Activated T-helper 1 cell treated with anti-CD3 and anti-CD28 coated beads, Interleukin-12 subunit alpha, Interleukin-12 subunit beta, Interleukin-2, Interleukin-4 antibody, amounts not matched to agents 30 ng/mL and 10 ng/mL and 1 ng/mL, durations not matched to agents 14 hours and 24 hours and 36 hours (primary cell): ENCODE measurements at regions not wholly inside any gene's neighbourhood (a gene's known extent, or its start where the extent isn't known, plus 50 kb on each side); places are given as distances from the start of the nearest gene placed in this dataset.
A peak's percentile ranks its signal among the peaks of the same experiment; 100 is the strongest.
"Not testable (repeated sequence)": the region's sequence is repeated elsewhere in the genome, so short reads cannot be mapped to it uniquely, and the experiment has no call there.

Source experiments
- DNase-seq: peaks from one replicate; pipeline ENCODE4 v3.0.0; 2021; ENCODE audit warnings: low spot score
- H3K27ac Mint-ChIP-seq: one replicate; pipeline ENCODE4 v1.8.0; 2021; ENCODE audit warnings: mild to moderate bottlenecking, mixed read lengths
- H3K27me3 Mint-ChIP-seq: one replicate; pipeline ENCODE4 v1.8.0; 2022; ENCODE audit warnings: mild to moderate bottlenecking, moderate library complexity, mixed read lengths; ENCODE audit not compliant: insufficient read depth
- H3K36me3 Mint-ChIP-seq: one replicate; pipeline ENCODE4 v1.8.0; 2021; ENCODE audit warnings: low read depth, mixed read lengths
- H3K4me1 Mint-ChIP-seq: one replicate; pipeline ENCODE4 v1.8.0; 2021; ENCODE audit warnings: low read depth, mixed read lengths
- H3K4me3 Mint-ChIP-seq: one replicate; pipeline ENCODE4 v1.8.0; 2021; ENCODE audit warnings: mild to moderate bottlenecking, moderate library complexity, mixed read lengths
- H3K9me3 Mint-ChIP-seq: one replicate; pipeline ENCODE4 v1.8.0; 2021; ENCODE audit warnings: mixed read lengths
- intact Hi-C: fragments of 100-400 bp; cut with micrococcal nuclease; formaldehyde crosslinking; loops from one replicate; pipeline ENCODE4 v1.15.1; 2024

GRCh38 chr2:196516564-196516963, 123.0 kb upstream of the CCDC150 start:
- no peaks in the 10 kb centered on the region for H3K9me3 Mint-ChIP-seq
- H3K4me3 Mint-ChIP-seq, result no peak overlapping the region
- no peaks in the 10 kb centered on the region for H3K36me3 Mint-ChIP-seq
- peaks cover 14% of the 10 kb centered on the region for H3K27me3 Mint-ChIP-seq
- intact Hi-C loops, result no loop called here
- H3K4me1 Mint-ChIP-seq, result no peaks in the 10 kb centered on the region
- no peak overlapping the region for H3K27ac Mint-ChIP-seq
- DNase-seq, result no peak

- Mint-ChIP-seq H3K4me3 (no peak overlapping the region), H3K27me3 (peaks cover 14% of the 10 kb centered on the region), H3K27ac (no peak overlapping the region), H3K4me1 (no peaks in the 10 kb centered on the region), H3K9me3 (no peaks in the 10 kb centered on the region), H3K36me3 (no peaks in the 10 kb centered on the region)
- DNase-seq, result no peak
- intact Hi-C loops, result no loop called here
Observed at GRCh38 chr2:196520605-196521004, 118.9 kb upstream of the CCDC150 start.

GRCh38 chr2:196526981-196527725, 112.4 kb upstream of the CCDC150 start:
- H3K36me3 Mint-ChIP-seq, DNase-seq, H3K27me3 Mint-ChIP-seq, intact Hi-C loops, H3K9me3 Mint-ChIP-seq, H3K4me3 Mint-ChIP-seq, H3K27ac Mint-ChIP-seq: not testable (repeated sequence)
- peaks cover 33% of the 10 kb centered on the region for H3K4me1 Mint-ChIP-seq

GRCh38 chr2:196528486-196529223, 110.9 kb upstream of the CCDC150 start:
- peak overlapping the region; percentile 32 for H3K27ac Mint-ChIP-seq
- no peaks in the 10 kb centered on the region for H3K27me3 Mint-ChIP-seq
- H3K9me3 Mint-ChIP-seq, result peaks cover 3% of the 10 kb centered on the region
- H3K4me1 Mint-ChIP-seq, result peaks cover 41% of the 10 kb centered on the region
- H3K4me3 Mint-ChIP-seq, result no peak overlapping the region
- DNase-seq, result no peak
- intact Hi-C loops, result no loop called here
- no peaks in the 10 kb centered on the region for H3K36me3 Mint-ChIP-seq

GRCh38 chr2:196530910-196531309, 108.6 kb upstream of the CCDC150 start:
- H3K9me3 Mint-ChIP-seq, result peaks cover 3% of the 10 kb centered on the region

GRCh38 chr2:196533772-196534397, 105.6 kb upstream of the CCDC150 start:
- no peak for DNase-seq
- intact Hi-C loops, result loop anchor here (10.0 kb wide), 1 partner anchor 221 kb away; no protein-coding TSS in a partner anchor
- H3K36me3 Mint-ChIP-seq, result no peaks in the 10 kb centered on the region
- H3K4me3 Mint-ChIP-seq, result no peak overlapping the region
- H3K9me3 Mint-ChIP-seq, result peaks cover 3% of the 10 kb centered on the region
- H3K27ac Mint-ChIP-seq, result no peak overlapping the region
- H3K4me1 Mint-ChIP-seq, result peaks cover 45% of the 10 kb centered on the region
- peaks cover 2% of the 10 kb centered on the region for H3K27me3 Mint-ChIP-seq

More at GRCh38 chr2:196530910-196531309, 108.6 kb upstream of the CCDC150 start:
- no peak for DNase-seq
- no peaks in the 10 kb centered on the region for H3K36me3 Mint-ChIP-seq
- intact Hi-C loops, result loop anchor here (10.0 kb wide), 1 partner anchor 224 kb away; no protein-coding TSS in a partner anchor
- no peak overlapping the region for H3K4me3 Mint-ChIP-seq
- peaks cover 56% of the 10 kb centered on the region for H3K4me1 Mint-ChIP-seq
- peaks cover 2% of the 10 kb centered on the region for H3K27me3 Mint-ChIP-seq
- H3K27ac Mint-ChIP-seq, result no peak overlapping the region

- Mint-ChIP-seq H3K4me3 (no peak overlapping the region), H3K9me3 (peaks cover 3% of the 10 kb centered on the region), H3K4me1 (peaks cover 38% of the 10 kb centered on the region), H3K27ac (no peak overlapping the region), H3K27me3 (peaks cover 2% of the 10 kb centered on the region), H3K36me3 (no peaks in the 10 kb centered on the region)
- intact Hi-C loops, result loop anchor here (10.0 kb wide), 1 partner anchor 220 kb away; no protein-coding TSS in a partner anchor
- no peak for DNase-seq
Observed at GRCh38 chr2:196534495-196534894, 105.0 kb upstream of the CCDC150 start.

GRCh38 chr2:196535061-196535460, 104.5 kb upstream of the CCDC150 start:
- Mint-ChIP-seq H3K27me3 (peaks cover 2% of the 10 kb centered on the region), H3K36me3 (no peaks in the 10 kb centered on the region), H3K4me3 (no peak overlapping the region), H3K27ac (no peak overlapping the region), H3K4me1 (peaks cover 33% of the 10 kb centered on the region), H3K9me3 (peaks cover 3% of the 10 kb centered on the region)
- intact Hi-C loops, result loop anchor here (10.0 kb wide), 1 partner anchor 220 kb away; no protein-coding TSS in a partner anchor
- no peak for DNase-seq

GRCh38 chr2:196535742-196536141, 103.8 kb upstream of the CCDC150 start:
- Mint-ChIP-seq H3K36me3 (no peaks in the 10 kb centered on the region), H3K27ac (no peak overlapping the region), H3K4me1 (peaks cover 26% of the 10 kb centered on the region), H3K4me3 (no peak overlapping the region), H3K27me3 (peaks cover 4% of the 10 kb centered on the region), H3K9me3 (peaks cover 3% of the 10 kb centered on the region)
- intact Hi-C loops, result loop anchor here (10.0 kb wide), 1 partner anchor 219 kb away; no protein-coding TSS in a partner anchor
- DNase-seq, result no peak

- H3K27me3 Mint-ChIP-seq, result peaks cover 5% of the 10 kb centered on the region
- H3K9me3 Mint-ChIP-seq, result no peaks in the 10 kb centered on the region
- no peak for DNase-seq
- intact Hi-C loops, result loop anchor here (10.0 kb wide), 1 partner anchor 217 kb away; no protein-coding TSS in a partner anchor
- H3K27ac Mint-ChIP-seq, result no peak overlapping the region
- no peaks in the 10 kb centered on the region for H3K36me3 Mint-ChIP-seq
- H3K4me3 Mint-ChIP-seq, result no peak overlapping the region
- H3K4me1 Mint-ChIP-seq, result peaks cover 23% of the 10 kb centered on the region
Observed at GRCh38 chr2:196537311-196537710, 102.2 kb upstream of the CCDC150 start.

GRCh38 chr2:196538189-196538588, 101.3 kb upstream of the CCDC150 start:
- intact Hi-C loops, result loop anchor here (10.0 kb wide), 1 partner anchor 217 kb away; no protein-coding TSS in a partner anchor
- no peaks in the 10 kb centered on the region for H3K36me3 Mint-ChIP-seq
- DNase-seq, result no peak
- H3K4me3 Mint-ChIP-seq, result no peak overlapping the region
- no peaks in the 10 kb centered on the region for H3K9me3 Mint-ChIP-seq
- no peak overlapping the region for H3K27ac Mint-ChIP-seq
- peaks cover 5% of the 10 kb centered on the region for H3K27me3 Mint-ChIP-seq
- H3K4me1 Mint-ChIP-seq, result peaks cover 20% of the 10 kb centered on the region

- intact Hi-C loops, result loop anchor here (10.0 kb wide), 1 partner anchor 216 kb away; no protein-coding TSS in a partner anchor
- Mint-ChIP-seq H3K9me3 (no peaks in the 10 kb centered on the region), H3K36me3 (no peaks in the 10 kb centered on the region), H3K4me1 (peaks cover 16% of the 10 kb centered on the region), H3K4me3 (no peak overlapping the region), H3K27ac (no peak overlapping the region), H3K27me3 (peaks cover 5% of the 10 kb centered on the region)
- DNase-seq, result no peak
Observed at GRCh38 chr2:196538646-196539045, 100.9 kb upstream of the CCDC150 start.
